Rectal smooth muscle tissue (tissue), 1 donor: ENCODE measurements at regions not wholly inside any gene's neighbourhood (a gene's known extent, or its start where the extent isn't known, plus 50 kb on each side); places are given as distances from the start of the nearest gene placed in this dataset.
"Not testable (repeated sequence)": the region's sequence is repeated elsewhere in the genome, so short reads cannot be mapped to it uniquely, and the experiment has no call there.

Source experiments
- H3K27ac ChIP-seq: one replicate; pipeline ENCODE4 v1.7.0; 2013; ENCODE audit warnings: low read depth, low read length, inconsistent platforms
- H3K27me3 ChIP-seq: one replicate; pipeline ENCODE4 v1.7.0; 2013; ENCODE audit warnings: low read length; ENCODE audit not compliant: control insufficient read depth, insufficient read depth
- H3K36me3 ChIP-seq: one replicate; pipeline ENCODE4 v1.7.0; 2013; ENCODE audit warnings: low read length; ENCODE audit not compliant: control insufficient read depth, insufficient read depth
- H3K4me1 ChIP-seq: one replicate; pipeline ENCODE4 v1.7.0; 2013; ENCODE audit warnings: low read length; ENCODE audit not compliant: control insufficient read depth, insufficient read depth
- H3K4me3 ChIP-seq: one replicate; pipeline ENCODE4 v1.7.0; 2013; ENCODE audit warnings: low read length
- H3K9ac ChIP-seq: one replicate; pipeline ENCODE4 v1.7.0; 2013; ENCODE audit warnings: low read length

GRCh38 chr7:155392726-155393570, 65.0 kb upstream of the EN2 start:
- no peak overlapping the region for H3K4me3 ChIP-seq
- H3K27me3 ChIP-seq, result peaks cover 6% of the 10 kb centered on the region
- H3K9ac ChIP-seq, result no peak overlapping the region
- H3K27ac ChIP-seq, result no peak overlapping the region
- no peaks in the 10 kb centered on the region for H3K36me3 ChIP-seq
- no peaks in the 10 kb centered on the region for H3K4me1 ChIP-seq

DNA sequence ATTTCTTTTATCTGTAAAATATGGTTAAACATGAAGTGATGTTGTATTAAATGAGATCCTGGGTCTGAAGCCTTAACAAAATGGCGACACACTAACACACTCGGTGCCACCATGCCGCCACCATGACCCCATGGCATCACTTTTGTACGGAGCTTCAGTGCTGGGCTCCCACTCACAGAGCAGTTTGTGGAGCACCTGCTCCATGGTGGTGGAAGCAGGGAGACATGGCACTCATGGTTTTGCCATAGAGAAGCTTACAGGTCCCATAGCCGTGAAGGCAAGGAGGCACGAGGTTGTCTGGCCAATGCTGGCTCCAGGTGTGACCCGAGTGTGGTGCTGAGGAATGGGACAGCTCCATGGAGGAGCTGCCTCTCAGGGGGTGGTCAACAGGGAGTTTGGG, 63.5 kb upstream of the EN2 start:
- no peak overlapping the region for H3K9ac ChIP-seq
- no peaks in the 10 kb centered on the region for H3K4me1 ChIP-seq
- no peak overlapping the region for H3K4me3 ChIP-seq
- H3K27me3 ChIP-seq, result peaks cover 3% of the 10 kb centered on the region
- no peaks in the 10 kb centered on the region for H3K36me3 ChIP-seq
- H3K27ac ChIP-seq, result no peak overlapping the region

GRCh38 chr7:155395176-155395797, 62.6 kb upstream of the EN2 start:
- peaks cover 3% of the 10 kb centered on the region for H3K27me3 ChIP-seq
- H3K4me3 ChIP-seq, result no peak overlapping the region
- no peaks in the 10 kb centered on the region for H3K36me3 ChIP-seq
- no peaks in the 10 kb centered on the region for H3K4me1 ChIP-seq
- H3K27ac ChIP-seq, result no peak overlapping the region
- no peak overlapping the region for H3K9ac ChIP-seq

- Histone ChIP-seq H3K9ac (no peak overlapping the region), H3K4me1 (no peaks in the 10 kb centered on the region), H3K36me3 (no peaks in the 10 kb centered on the region), H3K4me3 (no peak overlapping the region), H3K27me3 (no peaks in the 10 kb centered on the region), H3K27ac (no peak overlapping the region)
Observed at GRCh38 chr7:155396661-155397060, 61.3 kb upstream of the EN2 start.

DNA sequence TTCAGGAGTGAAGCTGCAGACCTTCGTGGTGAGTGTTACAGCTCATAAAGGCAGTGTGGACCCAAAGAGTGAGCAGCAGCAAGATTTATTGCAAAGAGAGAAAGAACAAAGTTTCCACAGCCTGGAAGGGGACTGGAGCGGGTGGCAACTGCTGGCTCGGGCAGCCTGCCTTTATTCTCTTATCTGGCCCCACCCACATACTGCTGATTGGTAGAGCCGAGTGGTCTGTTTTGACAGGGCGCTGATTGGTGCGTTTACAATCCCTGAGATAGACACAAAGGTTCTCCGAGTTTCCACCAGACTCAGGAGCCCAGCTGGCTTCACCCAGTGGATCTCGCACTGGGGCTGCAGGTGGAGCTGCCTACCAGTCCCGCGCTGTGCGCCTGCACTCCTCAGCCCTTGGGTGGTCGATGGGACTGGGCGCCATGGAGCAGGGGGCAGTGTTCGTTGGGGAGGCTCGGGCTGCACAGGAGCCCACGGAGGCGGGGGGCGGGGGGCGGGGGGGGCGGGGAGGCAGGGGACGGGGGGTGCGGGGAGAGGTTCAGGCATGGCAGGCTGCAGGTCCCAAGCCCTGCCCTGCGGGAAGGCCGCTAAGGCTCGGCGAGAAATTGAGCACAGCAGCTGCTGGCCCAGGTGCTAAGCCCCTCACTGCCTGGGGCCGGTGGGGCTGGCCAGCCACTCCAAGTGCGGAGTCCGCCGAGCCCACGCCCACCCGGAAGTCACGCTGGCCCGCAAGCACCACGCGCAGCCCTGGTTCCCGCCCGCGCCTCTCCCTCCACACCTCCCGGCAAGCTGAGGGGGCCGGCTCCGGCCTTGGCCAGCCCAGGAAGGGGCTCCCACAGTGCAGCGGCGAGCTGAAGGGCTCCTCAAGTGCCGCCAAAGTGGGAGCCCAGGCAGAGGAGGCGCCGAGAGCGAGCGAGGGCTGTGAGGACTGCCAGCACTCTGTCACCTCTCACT, 59.9 kb upstream of the EN2 start:
- H3K27me3 ChIP-seq, result not testable (repeated sequence)

DNA sequence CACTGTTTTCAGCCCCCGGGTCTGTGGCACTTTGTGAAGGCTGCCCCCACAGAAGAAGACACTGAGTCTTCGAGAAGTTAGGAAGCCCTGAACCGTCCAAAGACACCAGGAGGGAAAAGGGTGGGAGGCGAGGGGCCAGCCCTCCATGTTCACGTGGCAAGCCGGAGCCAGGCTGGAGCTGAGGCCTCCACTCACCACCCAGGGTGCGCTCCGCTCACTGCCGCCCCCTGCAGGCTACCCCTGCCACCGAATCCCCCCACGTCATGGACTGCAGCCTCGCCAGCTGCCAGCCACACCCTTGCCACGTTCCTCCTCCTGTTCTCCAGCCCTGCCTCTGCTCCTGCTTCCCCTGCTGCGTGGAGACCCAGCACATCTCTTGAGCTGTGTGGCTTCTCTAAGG, 59.0 kb upstream of the EN2 start:
- Histone ChIP-seq H3K4me1 (no peaks in the 10 kb centered on the region), H3K27me3 (peaks cover 5% of the 10 kb centered on the region)

More for the DNA sequence above, 59.9 kb upstream of the EN2 start:
- H3K9ac ChIP-seq, H3K4me1 ChIP-seq, H3K27ac ChIP-seq, H3K4me3 ChIP-seq, H3K36me3 ChIP-seq: not testable (repeated sequence)

GRCh38 chr7:155399577-155399976, 58.4 kb upstream of the EN2 start:
- Histone ChIP-seq H3K27ac (no peak overlapping the region), H3K36me3 (no peaks in the 10 kb centered on the region), H3K27me3 (peaks cover 7% of the 10 kb centered on the region), H3K9ac (no peak overlapping the region), H3K4me3 (no peak overlapping the region), H3K4me1 (no peaks in the 10 kb centered on the region)

More for the DNA sequence above, 59.0 kb upstream of the EN2 start:
- Histone ChIP-seq H3K4me3 (no peak overlapping the region), H3K9ac (no peak overlapping the region), H3K27ac (no peak overlapping the region), H3K36me3 (no peaks in the 10 kb centered on the region)

- Histone ChIP-seq H3K27me3 (peaks cover 7% of the 10 kb centered on the region), H3K27ac (no peak overlapping the region), H3K9ac (no peak overlapping the region), H3K4me1 (no peaks in the 10 kb centered on the region), H3K4me3 (no peak overlapping the region), H3K36me3 (no peaks in the 10 kb centered on the region)
Observed at GRCh38 chr7:155401231-155401630, 56.7 kb upstream of the EN2 start.

DNA sequence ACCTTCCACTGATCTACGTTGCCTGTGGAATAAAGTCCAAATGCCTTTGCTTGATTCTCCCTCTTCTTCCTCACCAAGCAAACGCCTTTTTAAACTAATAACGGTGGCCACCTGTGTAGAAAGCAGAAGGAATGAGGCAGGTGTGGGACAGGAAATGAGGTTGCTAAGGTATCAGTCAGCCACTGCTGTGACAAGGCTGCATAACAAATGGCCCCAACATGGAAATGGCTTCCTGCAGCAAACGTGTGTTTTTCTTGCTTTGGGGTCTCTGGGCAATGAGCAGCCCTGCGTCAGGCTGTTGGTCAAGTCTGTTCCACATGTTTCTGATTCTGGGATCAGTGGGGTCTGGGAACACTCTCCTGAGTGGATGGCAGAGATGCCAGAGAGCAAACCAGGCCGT, 56.0 kb upstream of the EN2 start:
- Histone ChIP-seq H3K27ac (no peak overlapping the region), H3K27me3 (peaks cover 7% of the 10 kb centered on the region), H3K9ac (no peak overlapping the region), H3K4me3 (no peak overlapping the region), H3K4me1 (no peaks in the 10 kb centered on the region), H3K36me3 (no peaks in the 10 kb centered on the region)

- Histone ChIP-seq H3K4me3 (no peak overlapping the region), H3K9ac (no peak overlapping the region), H3K27me3 (peaks cover 9% of the 10 kb centered on the region), H3K4me1 (no peaks in the 10 kb centered on the region), H3K36me3 (no peaks in the 10 kb centered on the region), H3K27ac (no peak overlapping the region)
Observed at GRCh38 chr7:155402941-155403340, 55.0 kb upstream of the EN2 start.

DNA sequence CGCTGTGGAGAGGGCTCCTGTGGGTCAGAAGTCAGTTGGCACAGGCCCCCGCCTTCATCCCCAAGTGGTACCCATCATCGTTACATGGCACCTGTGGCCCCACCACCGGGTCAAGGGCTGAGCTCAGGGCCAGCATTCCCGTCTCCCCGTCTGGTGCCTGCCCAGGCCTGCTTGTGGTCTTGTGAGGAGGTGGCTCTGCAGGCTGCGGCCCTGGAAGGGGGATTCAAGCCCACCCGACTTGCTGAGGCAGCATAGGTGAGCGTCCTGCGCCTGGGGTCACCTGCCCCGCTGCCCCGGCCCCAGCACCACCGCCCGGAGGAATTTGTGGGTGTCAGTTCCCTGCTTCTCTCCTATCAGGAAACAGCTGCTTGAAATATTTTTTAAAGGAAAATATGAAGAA, 53.0 kb upstream of the EN2 start:
- H3K27me3 ChIP-seq, result peaks cover 16% of the 10 kb centered on the region
- no peak overlapping the region for H3K27ac ChIP-seq
- H3K4me1 ChIP-seq, result no peaks in the 10 kb centered on the region
- H3K4me3 ChIP-seq, result no peak overlapping the region
- no peaks in the 10 kb centered on the region for H3K36me3 ChIP-seq
- no peak overlapping the region for H3K9ac ChIP-seq
